ENCODE measurements at regions not wholly inside any gene's neighbourhood (a gene's known extent, or its start where the extent isn't known, plus 50 kb on each side); places are given as distances from the start of the nearest gene placed in this dataset.
"Not testable (repeated sequence)": the region's sequence is repeated elsewhere in the genome, so short reads cannot be mapped to it uniquely, and the experiment has no call there.

DNA sequence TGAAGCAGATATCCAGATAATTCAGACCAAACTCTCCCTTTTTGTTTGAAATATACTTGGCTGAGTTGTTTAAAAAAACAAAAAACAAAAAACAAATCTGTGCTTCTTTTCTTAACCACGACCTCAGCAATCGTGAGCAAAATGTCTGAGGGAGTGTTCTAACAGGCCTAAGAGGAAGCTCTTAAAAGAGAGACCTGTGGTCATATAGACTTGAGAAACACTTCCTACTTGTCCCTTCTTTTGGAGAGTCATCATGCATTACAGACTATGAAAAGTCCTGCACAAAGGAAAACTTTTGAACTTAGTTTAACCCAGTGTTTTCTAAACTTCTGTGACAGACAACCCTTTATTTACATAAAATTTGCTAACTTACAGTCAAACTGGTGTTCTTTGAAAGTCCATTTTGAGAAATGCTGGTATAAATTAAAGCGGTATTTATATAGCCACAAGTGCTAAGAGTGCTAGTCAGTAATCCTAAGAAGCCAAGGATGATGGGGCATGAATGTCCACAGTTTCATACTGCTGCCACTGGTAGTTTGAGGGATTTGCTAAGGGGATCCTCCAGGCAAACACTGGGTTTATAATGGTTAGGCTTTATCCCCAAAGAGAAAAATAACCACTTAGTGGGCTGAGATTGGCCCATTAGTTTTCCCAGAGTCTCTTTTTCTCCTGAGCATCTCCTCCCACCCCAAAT, 199.8 kb downstream of the LRRC70 start:
- no peak for DNase-seq (ENCODE audit: low read depth)

DNA sequence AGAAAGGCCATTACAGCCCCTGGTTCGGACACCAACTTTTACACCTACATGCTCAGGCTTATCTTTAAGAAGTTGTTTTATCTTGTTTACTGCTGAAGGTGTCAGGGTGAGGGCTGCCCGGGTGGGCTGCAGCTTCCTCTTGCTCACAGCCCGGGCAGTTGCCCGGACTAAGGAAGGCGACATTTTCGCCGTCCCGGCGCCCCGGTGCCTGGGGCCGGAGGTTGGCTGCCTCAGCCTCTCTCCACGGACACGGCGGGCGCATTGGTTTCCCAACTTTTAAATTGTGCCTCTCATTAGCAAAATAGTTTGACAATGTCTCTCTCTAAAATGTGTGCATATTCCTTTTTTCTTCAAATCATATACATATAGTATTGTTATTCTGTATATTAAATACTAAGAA, 198.5 kb downstream of the LRRC70 start:
- not testable (repeated sequence) for DNase-seq (ENCODE audit: low read depth)

DNA sequence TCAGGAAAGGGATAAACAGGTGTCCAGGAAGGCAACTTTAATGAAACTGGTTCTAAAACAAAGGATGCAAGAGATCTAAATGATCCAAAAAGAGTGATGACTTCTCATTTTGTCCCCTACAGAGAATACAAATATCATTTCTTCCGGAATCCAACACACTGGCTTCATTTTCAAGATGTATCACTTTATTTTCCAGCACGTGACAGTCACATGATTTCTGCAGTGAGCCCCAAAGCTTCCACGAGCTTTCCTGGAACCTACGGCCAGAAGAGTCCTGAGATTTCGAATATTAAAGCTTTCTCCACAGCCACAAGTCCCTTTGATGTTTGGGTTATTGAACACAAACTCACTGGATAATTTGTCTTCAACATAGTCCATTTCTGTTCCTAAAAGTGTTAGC, 198.0 kb downstream of the LRRC70 start:
- DNase-seq (ENCODE audit: low read depth) = not testable (repeated sequence)

DNA sequence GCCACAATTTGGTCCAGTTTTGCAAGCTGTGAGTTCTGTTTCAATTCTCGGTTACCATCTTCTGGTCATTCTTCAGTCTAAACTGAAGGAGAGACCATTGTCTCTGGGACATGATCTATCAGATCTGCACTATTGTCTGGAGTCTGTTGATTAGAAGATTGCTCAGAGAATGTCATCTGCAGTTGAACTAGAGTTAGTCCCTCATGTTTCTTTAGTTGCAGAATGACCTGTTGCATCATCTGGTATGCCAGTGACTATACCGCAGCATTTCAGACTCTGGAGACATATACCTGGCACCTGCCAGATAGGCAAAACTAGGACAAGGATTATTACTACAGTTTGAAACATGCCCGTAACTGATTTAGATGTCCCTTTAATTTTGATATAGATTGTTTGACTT, 194.8 kb downstream of the LRRC70 start:
- DNase-seq (ENCODE audit: low read depth) = no peak

DNA sequence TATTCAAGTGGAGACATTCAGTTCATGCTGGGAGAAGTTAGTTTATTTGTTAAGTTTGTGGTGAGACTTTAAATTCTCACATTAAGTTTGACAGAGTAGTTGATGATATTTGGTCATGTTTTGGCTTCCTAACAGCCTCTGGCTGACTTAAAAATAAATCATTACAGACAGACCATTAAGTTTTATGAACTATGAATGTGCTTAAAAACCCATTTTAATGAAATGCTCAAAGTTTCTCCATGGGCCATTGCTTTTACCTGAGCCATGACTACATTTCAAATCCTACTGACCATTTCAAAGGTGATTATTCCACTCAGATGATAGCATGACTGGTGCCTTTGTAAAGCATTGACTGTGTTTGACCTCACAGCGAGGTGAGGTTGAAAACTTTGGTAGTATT, 192.7 kb downstream of the LRRC70 start:
- no peak for DNase-seq (ENCODE audit: low read depth)

DNA sequence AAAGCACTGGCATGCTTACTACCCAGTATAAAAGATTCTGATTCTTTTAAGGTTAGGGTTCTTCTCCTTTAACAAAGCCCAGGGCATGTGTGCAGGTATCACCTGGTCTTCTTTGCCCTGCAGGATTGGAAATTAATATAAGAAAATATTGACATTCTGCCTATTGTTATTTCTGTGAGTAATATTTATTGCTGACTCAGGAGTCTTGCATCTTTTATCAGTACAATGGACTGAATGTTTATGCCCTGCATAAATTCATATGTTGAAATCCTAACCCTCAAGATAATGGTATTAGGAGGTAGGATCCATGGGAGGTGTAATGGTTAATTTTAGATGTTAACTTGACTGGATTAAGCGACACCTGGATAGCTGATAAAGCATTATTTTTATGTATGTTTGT, 189.0 kb downstream of the LRRC70 start:
- DNase-seq (ENCODE audit: low read depth) = no peak

DNA sequence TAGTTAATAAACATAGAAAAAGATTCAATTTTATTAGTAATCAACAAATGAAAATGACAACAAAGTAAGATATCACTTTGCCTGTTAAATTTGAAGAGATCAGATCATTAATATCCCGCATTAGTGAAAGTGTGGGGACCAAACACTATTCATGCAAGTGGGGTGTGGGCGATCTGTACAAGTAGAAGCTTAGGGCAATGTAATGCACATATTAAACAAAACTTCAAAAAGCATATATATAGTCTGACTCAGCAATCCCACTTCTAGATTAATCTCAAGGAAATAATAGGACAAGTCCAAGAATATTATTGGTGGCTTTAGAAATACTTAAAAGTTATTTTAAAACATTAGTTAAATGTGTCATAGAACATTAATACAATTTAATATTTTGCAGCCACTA, 188.5 kb downstream of the LRRC70 start:
- no peak for DNase-seq (ENCODE audit: low read depth)

DNA sequence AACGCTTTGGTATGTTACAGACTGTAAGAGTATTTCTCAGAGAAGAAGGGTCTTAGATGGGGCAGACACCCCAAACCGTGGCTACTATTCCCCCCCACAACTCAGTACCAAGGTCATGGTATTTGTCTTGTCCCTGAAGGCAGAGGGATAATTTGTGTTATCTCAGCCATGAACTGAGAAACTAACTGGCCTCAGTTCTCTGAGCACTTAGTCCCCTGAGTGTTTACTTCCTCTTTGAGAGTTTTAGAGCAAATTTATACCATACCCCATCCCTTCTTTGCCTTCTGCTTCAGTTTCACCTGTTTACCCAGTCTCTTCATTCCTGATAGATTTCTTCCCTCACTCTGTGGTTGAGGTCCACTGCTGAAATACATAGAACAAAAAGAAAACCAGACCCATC, 183.9 kb downstream of the LRRC70 start:
- DNase-seq (ENCODE audit: low read depth) = no peak

DNA sequence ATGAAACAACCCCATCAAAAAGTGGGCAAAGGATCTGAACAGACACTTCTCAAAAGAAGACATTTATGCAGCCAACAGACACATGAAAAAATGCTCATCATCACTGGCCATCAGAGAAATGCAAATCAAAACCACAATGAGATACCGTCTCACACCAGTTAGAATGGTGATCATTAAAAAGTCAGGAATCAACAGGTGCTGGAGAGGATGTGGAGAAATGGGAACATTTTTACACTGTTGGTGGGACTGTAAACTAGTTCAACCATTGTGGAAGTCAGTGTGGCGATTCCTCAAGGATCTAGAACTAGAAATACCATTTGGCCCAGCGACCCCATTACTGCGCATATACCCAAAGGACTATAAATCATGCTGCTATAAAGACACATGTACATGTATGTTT, 179.1 kb downstream of the LRRC70 start:
- DNase-seq (ENCODE audit: low read depth) = not testable (repeated sequence)

DNA sequence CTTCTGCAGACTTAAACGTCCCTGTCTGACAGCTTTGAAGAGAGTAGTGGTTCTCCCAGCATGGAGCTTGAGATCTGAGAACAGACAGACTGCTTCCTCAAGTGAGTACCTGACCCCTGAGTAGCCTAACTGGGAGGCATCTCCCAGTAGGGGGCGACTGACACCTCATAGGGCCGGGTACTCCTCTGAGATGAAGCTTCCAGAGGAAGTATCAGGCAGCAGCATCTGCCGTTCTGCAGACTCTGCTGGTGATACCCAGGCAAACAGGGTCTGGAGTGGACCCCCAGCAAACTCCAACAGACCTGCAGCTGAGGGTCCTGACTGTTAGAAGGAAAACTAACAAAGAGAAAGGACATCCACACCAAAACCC, 174.4 kb downstream of the LRRC70 start:
- not testable (repeated sequence) for DNase-seq (ENCODE audit: low read depth)

DNA sequence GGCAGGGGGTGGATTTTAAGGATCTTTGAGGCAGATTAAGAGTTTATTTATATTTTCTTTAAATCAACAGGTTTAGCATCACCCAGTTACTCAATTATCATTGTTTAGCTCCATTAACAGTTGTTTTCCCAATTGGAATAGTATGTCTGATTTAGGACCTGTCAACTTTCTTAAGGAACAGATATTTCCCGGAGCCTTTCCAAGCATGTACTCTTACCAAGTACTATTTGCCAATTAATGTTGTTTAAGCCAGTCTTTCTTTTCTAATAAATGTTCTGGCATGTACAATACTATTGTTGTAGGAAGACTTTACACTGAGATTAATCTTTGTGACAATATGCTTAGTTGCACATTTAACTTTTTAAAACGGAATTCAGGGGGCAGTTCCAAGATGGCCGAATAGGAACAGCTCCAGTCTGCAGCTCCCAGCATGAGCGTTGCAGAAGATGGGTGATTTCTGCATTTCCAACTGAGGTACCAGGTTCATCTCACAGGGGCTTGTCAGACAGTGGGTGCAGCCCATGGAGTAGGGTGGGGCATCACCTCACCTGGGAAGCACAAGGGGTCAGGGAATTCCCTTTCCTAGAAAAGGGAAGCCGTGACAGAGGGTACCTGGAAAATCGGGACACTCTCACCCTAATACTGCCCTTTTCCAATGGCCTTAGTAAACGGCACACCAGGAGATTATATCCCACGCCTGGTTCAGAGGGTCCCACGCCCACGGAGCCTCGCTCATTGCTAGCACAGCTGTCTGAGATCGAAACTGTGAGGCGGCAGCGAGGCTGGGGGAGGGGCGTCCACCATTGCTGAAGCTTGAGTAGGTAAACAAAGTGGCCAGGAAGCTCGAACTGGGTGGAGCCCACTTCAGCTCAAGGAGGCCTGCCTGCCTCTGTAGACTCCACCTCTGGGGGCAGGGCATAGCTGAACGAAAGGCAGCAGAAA, 173.7 kb downstream of the LRRC70 start:
- DNase-seq (ENCODE audit: low read depth) = not testable (repeated sequence)

DNA sequence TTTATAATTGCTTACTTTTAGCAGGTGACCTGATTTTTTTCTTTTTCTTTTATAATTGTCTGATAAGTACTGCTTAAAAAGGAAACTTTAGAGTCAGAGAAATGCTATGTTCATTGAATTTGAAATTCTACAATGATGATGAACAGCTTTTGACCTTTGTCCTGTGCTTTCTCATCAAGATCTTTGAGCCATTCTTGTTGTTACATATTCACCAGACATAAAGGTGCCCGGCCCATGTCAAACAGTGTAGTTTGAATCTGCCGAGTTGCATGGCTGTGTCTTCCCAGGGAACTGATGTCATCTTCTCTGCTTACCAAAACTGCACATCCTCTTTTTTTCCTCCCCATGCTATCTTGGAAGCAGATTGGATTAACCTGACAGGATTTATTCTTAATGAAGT, 163.6 kb downstream of the LRRC70 start:
- DNase-seq (ENCODE audit: low read depth) = no peak

DNA sequence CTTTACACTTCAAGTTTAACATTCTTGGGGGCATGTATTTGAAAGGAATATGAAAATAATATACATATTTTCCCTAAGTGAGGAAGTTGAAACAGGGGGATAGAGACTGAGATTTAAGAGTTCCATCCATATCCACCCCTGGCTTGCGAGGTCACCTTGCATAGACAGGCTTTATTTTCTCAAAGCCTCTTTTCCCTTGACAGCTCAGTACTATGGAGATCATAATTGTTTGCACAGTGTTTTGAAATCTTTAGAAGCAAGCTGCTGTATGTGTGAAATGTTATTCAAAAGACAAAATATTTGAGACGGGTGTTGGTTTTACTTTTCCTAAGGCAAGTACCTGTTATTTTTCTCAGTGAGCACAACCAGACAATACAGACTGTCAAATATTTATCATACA, 163.1 kb downstream of the LRRC70 start:
- no peak for DNase-seq (ENCODE audit: low read depth)

DNA sequence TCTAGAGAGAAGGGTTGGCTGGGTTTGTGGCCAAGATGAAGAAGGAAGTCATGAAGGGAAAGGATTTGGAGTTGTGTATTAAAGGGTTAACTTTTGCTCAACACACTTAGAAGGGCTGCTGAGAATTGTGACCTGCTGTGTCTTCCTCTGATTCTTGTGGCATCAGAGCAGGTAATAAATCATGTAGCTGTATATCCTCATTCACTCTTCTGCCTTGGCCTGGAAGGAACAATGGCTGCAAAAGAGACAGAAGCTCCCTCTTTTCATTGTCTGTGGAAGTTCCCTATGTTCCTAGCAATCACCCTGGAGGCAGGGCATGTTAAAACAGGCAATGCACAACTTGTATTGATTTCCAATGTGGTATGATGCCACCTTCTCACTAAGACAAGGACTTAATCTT, 159.1 kb downstream of the LRRC70 start:
- no peak for DNase-seq (ENCODE audit: low read depth)

DNA sequence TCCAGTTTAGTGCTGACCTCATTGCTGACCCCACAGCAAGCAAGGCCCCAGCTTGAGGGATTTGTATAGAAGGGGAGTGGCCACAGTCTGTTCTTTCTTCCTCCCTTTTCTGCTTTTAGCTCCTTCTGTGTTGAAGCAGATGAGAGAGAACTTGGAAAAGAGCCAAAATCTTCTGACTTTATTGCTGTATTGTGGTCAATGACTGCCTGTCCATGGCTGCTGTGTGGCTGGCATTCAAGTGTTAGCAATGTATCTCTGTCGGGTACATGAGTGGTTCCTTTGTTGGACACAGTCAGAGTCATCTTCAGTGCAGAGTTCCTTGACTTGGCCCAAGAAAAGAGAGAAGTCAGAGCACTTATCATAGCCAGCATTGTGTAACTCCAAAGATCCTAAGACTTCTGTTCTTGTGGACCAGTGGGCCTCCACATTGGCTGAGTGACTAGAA, 154.1 kb downstream of the LRRC70 start:
- DNase-seq (ENCODE audit: low read depth) = peak; percentile 49

DNA sequence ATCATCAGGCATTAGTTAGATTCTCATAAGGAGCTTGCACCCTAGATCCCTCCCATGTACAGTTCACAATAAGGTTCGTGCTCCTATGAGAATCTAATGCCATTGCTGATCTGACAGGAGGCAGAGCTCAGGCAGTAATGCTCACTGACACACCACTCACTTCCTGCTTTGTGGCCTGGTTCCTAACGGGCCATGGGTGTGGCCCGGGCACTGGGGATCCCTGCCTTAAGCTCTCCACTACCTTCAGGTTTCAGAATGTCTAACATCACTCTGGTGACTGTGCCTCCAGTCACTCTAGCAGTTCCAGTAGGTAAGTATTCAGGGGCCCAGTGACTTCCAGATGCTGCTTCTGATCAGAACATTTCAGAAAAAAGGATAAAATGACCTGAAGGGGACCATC, 152.4 kb downstream of the LRRC70 start:
- DNase-seq (ENCODE audit: low read depth) = no peak

DNA sequence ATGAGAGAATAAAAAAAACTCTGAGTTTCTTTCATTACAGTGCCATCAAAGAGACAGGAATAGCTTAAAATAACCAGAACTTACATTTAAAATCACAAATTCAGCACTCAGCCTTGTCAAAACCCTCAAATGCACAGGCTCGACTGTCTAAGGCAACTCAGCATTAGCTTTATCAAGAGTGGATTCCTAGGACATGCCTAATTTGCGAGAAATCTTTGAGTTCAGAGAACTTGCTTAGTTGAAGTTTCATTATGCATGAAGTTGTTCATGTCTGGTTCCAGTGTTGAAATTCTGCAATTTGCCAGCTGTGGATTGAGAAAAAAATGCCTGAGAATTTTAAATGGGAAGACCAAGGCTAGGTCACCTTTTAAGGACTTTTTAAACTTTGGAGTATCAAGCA, 151.1 kb downstream of the LRRC70 start:
- no peak for DNase-seq (ENCODE audit: low read depth)

DNA sequence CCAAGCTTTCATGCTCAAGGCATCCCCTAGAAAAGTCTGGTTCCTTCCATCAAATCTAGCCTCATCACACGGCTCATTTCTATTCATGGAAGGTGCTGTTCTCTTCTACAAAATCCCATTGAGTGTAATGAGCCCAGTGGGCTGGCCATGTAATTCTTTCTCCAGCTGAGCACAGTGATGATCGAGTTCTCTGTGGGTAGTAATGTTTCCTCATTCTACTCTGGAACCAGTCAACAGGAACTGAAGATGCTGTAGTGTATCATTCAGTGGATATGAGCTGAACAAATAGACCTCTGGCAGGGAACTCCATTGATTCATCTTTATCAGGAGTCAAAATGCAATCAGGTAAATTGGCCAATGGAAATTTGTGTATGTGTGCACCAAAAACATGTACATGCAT, 149.2 kb downstream of the LRRC70 start:
- DNase-seq (ENCODE audit: low read depth) = no peak

DNA sequence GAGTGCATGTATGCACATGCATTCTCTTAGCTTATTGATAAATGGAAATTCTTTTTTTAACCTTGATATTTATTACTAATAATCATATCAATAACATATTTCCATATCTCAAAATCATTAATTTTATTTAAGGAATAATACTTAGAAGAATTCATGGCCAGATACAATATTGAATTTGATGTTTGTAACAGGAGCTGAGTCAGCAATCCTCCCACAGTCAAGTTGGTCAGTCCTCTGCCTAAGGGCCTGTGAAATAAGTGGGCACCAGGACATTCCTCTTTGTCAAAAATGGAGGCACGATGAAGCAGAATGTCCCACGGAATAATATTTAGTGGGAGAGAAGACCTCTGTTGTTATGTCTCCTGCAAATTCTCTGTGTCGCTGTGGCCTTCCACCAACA, 148.6 kb downstream of the LRRC70 start:
- DNase-seq (ENCODE audit: low read depth) = no peak

DNA sequence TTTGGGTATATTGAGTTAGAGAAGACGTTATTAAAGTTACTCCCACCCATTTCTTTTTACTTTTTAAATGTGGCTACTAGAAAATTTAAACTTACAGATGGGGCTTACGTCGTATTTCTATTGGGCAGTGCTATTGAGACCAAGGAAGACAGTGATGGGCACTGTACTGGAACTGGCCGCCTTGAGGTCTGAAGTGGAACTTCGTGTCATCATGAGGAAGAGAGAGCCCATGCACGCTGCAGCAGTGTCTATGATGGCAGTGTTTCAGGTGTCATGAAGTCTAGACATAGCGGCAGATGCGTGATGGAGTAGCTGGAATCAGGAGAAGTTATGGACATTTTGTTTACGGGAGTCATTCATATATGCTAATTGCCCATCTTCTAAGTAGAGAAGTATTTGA, 143.7 kb downstream of the LRRC70 start:
- no peak for DNase-seq (ENCODE audit: low read depth)

DNA sequence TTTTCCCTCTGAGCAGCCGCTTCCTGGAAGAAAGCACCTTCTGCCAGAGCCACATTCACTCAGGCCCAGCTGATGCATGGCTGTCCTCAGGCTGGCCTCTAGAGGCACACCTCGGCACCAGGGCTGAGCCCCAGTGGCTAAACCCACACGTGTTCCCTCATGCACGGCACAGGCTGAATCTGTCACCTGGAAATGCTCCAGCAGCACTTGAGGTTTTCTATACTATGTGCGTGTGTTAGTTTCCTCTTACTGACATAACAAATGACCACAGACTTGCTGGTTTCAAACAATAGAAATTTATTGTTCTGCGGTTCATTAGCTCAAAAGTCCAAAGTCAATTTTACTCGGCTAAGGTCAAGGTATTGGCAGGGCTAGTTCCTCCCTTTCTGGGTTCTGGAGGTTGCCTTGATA, 141.4 kb downstream of the LRRC70 start:
- no peak for DNase-seq (ENCODE audit: low read depth)

DNA sequence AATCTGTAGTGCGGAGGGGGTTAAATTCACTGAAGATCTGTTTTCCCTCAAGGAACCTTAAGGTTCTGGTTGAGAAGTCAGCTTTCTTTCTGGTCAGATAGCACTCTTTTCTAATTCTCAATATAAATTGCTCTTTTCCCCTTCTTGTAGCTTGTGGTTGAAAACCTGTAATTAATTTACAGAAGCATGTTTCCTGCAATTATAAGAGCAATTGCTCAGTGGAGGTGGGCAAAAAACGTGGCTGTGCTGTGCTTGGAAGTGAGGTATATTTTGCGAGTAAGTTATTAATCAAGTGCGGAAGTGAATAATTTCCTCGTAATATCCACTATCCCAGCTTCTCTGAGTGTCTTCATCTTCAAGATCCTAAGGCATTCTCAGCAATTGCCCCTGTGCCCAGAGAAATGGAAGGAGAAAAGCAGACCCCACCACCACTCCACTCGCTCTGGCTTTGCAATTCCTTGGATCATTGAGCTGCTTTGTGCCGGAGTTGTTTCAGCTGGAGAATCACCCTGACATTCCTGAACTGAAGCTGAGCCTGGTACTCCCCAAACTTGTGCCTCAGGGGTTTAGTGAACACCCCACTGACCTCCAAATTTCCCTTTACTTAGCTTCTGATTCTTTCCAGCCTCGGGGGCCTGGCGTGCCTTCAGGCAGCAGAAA, 140.6 kb downstream of the LRRC70 start:
- no peak for DNase-seq (ENCODE audit: low read depth)

DNA sequence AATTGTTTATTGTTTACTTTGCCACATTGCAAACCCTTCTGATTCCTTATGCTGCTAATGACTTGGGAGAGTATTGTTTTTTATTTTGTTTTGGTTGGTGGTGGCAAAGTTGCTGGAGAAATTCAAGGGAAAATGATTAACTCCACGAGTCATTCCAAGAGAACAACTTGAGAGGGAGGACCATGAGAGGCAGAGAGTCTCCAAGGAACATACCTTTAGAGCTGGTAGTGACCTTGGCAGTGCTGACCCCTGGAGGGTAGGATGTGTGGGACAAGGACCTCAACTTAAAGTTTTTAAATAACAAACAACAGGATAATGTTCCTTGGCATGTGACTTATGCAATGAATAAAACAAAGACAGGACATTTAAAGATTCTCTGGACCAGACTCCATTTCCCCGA, 139.7 kb downstream of the LRRC70 start:
- DNase-seq (ENCODE audit: low read depth) = no peak
